Dermis microvascular lymphatic vessel endothelial cell (primary cell): ENCODE measurements at regions not wholly inside any gene's neighbourhood (a gene's known extent, or its start where the extent isn't known, plus 50 kb on each side); places are given as distances from the start of the nearest gene placed in this dataset.
A peak's percentile ranks its signal among the peaks of the same experiment; 100 is the strongest.

Source experiments
- DNase-seq, 2 donors: peaks; one replicate each; pipeline versions ENCODE4 v3.0.0 to v3.0.0-alpha.2; 2010; ENCODE audit warnings: low read depth in 2 of 2

- no peak for DNase-seq
These were observed 104.7 kb upstream of the KCNK2 start for GRCh38 chr1:214977700-214978374.

GRCh38 chr1:214979191-214979590 lies 103.3 kb upstream of the KCNK2 start:
- no peak for DNase-seq

DNA sequence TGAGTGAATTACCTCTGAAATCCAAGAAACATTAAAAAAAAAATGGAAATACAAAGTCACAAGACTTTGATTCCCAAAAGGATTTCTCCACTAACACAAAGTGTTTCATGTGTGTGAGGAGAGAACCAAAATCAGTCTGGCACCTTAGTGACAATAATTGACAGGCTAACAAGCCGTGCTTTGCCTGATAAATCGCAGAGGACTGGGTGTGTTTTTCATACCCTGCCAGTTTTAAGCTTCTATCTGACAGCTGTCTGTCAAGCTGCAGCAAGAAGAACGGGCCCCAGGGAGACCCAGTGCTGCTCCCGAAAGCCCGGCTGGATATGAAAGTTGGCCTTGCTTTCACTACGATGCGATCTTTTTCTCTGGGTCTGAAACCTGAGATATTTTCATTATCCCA lies 101.6 kb upstream of the KCNK2 start:
- no peak for DNase-seq

DNA sequence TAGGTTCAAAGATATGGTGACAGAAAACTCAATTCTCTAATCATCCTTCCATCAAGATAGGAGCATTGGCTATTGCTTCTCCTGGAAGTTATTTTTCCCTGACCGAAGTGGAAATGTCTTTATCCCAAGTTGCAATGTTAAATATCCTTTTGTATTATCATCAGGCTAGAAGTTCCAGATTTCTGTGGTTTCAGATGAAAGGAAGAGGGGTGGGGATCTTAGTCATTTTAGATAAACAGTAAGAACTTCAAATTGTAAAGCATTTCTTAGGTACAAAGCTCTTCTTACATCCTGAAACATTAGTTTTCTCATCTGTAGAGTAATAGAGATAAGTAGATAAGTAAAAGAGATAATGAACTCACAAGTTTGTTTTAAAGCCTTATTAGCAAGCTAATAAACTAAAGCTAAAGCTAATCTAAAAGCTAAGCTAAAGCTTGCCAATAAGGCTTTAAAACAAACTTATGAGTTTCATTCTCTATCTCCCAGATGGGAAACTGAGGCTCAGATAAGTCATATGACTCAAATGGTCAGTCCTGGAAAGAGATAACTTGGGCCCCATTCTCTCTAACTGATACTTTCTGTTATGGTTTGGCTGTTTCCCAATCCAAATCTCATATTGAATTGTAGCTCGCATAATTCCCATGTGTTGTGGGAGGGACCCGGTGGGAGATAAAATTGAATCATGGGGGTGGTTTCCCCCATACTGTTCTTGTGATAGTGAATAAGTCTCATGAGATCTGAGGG lies 99.2 kb upstream of the KCNK2 start:
- no peak for DNase-seq

GRCh38 chr1:214989341-214989740 lies 93.2 kb upstream of the KCNK2 start:
- DNase-seq = no peak

DNA sequence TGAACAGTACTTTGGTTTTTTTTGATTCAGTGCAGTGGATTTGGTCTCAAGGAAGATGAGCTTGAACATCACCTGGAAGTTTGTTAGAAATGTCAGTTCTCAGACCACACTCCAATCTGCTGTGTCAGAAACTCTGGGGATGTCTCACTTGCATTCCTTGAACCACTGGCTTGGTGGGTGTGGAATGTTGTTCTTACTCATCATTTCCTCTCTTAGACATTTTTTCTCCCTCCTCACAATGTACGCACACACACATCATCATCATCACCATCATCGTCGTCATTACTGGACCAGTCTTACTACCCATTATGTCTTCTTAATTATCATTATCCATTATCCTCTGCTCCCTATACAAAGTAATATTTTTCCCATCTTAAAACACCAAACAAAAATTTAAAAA lies 91.9 kb upstream of the KCNK2 start:
- DNase-seq = peak in 1 of 2 donors; percentile 3

GRCh38 chr1:214991691-214992315 lies 90.7 kb upstream of the KCNK2 start:
- DNase-seq = no peak

DNA sequence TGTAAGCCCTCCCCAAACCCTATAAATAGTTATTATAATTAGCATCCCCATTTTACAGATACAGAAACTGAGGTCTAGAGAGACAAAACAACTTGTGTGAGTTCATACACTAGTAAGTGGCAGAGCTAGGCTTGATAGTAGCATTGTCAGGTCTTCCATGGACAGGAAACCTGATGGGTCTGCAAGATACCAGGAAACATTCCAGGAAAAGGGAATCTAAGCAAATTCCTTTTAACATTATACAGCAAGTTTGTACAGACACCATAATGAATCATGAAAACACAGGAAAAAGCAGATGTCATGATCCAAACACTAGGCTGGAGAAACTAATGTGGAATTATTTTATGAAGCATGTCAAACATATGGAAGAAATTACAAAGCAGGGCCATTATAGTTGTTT lies 89.1 kb upstream of the KCNK2 start:
- peak in 1 of 2 donors; percentile 3 for DNase-seq

- DNase-seq = no peak
These were observed 84.9 kb upstream of the KCNK2 start for GRCh38 chr1:214997685-214998084.

- DNase-seq = no peak
These were observed 81.0 kb upstream of the KCNK2 start for GRCh38 chr1:215001419-215002021.

DNA sequence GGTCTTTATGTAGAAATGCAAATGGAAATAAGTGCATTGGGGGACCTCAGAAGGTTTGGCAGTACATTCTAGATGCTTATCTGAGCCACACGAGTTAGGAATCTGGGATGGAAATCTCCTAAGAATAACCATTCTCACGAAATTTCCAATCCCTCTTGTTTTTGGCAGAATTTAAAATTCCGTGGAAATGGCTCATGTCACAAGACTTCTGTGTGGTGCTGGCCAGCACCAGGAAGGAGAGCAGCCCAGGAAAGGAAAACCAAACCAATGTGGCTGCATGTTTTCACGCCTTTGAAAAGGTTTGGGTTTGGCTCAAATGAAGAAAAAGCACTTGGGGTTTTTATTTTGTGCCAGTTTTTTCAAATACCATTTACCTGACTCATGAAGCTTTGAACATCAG lies 80.1 kb upstream of the KCNK2 start:
- DNase-seq = no peak

GRCh38 chr1:215003686-215004085 lies 78.9 kb upstream of the KCNK2 start:
- no peak for DNase-seq

GRCh38 chr1:215004121-215004827 lies 78.3 kb upstream of the KCNK2 start:
- no peak for DNase-seq

GRCh38 chr1:215005078-215005477 lies 77.5 kb upstream of the KCNK2 start:
- no peak for DNase-seq

DNA sequence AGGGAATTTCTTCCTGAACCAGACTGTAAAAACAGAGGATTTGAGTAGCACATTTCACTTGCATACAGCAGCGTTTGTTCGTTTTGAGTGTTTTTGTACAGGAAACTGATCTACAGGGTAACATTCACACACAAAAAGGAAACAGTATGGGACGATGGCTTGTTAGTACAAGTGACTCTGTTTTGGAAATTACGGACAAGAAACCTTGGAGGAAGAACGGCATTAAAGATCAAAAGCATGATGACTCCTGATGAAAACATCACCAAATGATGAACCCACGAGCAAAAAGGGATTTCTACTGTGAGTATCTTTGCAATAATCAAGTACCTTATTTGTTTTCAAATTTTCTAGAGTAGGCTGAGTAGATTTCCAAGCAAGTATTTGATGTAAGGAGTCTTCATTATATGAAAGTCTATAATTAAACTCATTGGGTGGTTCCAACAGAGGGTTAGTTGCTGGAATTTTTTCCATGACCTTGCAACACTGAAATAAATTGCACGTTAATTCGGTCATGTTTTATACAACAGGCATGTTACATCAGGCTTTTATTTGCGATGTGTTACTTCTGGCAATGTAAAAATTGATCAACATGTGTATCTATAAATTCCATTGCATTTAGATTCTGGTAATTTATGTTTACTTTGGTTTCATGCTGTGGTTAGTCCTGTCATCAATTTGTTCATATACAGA lies 76.7 kb upstream of the KCNK2 start:
- no peak for DNase-seq

GRCh38 chr1:215007880-215008279 lies 74.7 kb upstream of the KCNK2 start:
- no peak for DNase-seq

DNA sequence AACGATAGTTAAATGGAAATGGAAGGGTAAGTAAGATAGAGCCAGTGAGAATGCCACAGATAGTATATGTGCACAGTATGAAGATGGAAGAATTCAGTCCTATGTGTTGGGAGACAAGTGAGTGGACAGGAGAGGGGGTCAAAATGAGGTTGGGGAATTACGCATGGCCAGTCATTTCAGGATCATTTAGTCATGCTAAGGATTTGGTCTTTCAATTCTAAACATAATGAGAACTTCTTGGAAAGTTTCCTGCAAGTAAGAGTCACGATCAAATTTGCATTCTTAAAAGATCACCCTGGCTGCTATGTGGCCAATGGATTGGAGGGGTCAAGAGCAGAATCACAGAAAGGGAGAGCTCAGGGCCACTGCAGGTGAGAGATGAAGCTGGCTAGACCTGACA lies 64.0 kb upstream of the KCNK2 start:
- DNase-seq = no peak

- DNase-seq = no peak
These were observed 60.3 kb upstream of the KCNK2 start for GRCh38 chr1:215022204-215022603.

DNA sequence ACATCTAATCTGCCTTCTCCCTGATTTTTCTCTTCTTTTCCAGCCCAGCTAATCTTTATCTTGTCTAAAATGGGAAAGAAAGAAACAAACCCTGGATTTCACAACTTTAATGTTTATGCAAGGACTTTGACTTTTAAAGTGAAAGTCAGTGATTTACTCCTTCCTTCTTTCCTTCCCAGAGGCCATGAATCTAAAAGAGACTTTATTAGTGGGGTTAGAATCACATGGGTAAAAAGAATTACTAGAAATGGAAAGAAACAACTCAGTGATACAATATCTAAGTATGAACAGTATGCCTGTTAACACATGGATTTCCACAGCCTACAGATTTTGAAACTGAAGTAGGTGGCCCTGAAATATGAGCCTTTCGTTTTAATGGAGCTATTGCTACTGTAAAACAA lies 59.8 kb upstream of the KCNK2 start:
- no peak for DNase-seq

- no peak for DNase-seq
These were observed 59.2 kb upstream of the KCNK2 start for GRCh38 chr1:215023155-215023832.

DNA sequence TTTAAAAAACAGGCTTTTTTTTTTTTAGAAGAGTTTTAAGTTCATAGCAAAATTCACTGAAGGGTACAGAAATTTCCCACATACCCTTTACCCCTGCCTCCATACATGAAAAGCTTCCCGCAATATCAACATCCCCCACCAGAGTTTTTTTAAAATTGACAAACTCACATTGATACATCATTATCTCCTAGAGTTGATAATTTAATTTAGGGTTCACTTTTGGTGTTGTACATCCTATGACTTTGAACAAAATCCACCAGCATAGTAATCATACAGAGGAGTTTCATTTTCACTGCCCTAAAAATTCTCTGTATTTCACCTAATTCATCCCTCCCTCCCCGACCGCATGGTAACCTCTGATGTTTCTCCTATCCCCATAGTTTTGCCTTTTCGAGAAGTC lies 53.6 kb upstream of the KCNK2 start:
- no peak for DNase-seq
